ENCODE measurements at regions not wholly inside any gene's neighbourhood (a gene's known extent, or its start where the extent isn't known, plus 50 kb on each side); places are given as distances from the start of the nearest gene placed in this dataset.
A peak's percentile ranks its signal among the peaks of the same experiment; 100 is the strongest.

DNA sequence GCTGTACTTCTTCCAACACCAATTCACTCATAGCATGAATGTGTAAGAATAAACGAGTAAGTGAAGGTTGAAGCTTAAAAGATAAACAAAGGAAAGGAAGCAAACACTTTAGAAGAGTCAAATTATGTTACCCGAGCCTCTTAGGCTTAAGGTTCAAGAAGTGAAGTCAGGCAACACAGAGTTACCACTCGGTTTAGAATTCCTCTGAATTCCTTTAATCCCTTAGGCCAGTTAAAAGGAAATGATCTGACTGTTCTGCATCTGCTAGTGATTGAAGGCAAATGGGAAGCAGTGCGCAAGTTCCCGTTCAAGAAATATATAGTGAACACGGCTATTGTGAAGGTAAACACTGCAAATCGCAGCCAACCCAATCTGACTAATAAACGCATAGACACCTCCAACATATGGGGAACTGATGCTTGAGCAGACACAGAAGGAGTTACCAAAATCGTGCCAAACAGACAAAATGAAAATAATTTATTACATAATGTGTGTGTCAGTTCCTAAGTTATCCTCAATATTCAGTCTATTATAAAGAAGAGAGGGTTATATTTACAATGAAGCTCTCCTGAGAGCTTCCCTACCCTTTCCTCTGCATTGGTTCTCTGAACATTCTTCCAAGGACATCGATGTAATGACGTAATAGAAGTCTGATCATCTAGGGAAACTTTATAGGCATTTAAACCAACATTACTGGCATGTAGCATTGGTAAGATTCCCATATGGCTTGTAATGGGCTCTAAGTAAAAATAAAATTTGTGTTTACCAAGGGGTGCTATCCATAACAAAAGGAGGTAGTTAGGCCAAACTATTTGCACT, 837.1 kb upstream of the ZNF608 start:
- DNase-seq, result peak; percentile 51

DNA sequence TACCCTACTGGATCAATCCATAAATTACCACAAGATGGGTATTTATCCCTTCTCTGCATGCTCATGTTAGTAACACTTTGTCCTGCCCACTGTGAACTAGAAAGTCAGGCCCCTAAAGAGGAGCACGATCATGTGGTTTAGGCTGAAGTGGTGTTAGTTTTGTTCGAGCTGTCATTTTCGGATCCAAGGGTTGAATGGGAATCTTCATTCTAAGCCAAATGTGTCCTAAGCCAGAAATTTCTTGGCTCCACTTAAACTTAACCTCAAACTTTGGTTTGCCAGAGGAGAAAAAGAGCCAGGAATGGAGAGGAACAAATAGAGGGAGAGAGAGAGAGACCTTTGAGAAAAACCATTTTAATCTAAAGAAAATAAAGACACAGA, 837.7 kb upstream of the ZNF608 start:
- DNase-seq, result peak; percentile 56

DNA sequence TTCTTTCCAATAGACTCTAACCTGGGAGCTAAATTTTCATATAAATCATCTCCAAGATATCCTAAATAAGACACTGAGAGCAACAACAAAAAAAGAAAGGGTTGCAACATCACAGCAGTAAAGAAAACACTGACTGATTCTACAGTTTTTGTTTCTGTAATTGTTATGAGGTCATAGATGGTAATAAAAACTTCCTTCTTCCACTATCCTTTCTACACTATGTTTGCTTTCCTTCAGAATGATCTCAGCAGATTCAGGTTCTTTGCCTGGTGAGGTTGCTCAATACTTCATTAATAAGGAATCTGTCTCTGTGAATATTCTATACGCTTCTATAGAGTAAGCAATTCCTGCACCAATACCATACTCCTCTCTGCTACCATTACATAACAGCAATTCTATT, 835.6 kb upstream of the GRAMD2B start:
- no peak for DNase-seq

DNA sequence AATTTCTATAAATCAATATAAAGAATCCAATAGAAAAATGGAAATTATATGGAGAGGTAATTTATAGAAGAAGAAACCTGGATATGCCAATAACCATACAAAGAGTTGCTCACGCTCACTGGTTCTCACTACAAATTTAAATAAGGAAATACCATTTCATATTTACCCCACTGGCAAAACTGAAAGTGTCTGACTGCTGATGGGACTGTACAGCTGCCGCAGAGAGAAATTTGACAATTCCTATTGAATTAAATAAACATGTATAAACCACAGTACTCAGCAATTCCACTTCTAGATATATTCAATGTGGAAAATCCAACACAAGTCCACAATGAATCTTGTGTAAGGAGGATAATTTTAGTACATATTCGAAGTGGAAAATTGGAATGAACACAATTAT, 830.4 kb upstream of the GRAMD2B start:
- DNase-seq, result no peak

DNA sequence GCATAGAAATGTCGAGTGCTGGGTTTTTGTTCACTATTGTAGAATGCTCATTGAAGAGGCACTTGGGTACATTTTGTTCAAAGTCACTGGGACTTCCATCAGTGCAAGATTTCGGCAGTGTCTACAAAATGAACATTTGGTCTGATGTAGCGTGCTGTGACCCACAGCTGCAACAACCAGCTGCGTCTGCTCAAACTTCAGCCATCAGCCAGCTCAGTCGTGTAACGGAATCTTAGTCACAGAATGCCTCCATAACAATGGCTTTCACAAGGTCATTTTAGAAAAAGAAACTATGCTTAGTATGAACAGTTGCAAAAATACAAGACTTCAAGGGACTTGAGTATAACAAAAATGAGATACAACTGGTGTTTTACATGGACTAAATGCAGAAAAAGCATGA, 828.1 kb upstream of the GRAMD2B start:
- peak; percentile 85 for DNase-seq

DNA sequence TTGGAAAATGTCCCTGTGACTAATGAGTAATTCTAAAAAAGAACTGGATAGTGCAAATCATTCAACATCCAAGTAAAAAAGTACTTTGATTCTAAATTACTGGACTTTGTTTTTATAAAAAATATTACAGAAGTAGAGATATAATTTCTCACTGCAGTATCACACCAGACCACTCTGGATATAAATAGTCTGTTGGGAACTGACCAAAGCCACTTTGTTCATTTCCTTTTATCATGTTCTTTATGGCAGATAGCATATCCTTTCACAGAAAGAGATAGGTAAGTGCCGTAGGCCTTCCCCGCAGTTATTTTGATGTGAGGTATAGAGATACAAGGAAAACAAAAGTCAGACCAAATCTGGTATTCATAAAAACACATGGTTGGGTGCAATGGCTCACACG, 827.4 kb upstream of the GRAMD2B start:
- no peak for DNase-seq

DNA sequence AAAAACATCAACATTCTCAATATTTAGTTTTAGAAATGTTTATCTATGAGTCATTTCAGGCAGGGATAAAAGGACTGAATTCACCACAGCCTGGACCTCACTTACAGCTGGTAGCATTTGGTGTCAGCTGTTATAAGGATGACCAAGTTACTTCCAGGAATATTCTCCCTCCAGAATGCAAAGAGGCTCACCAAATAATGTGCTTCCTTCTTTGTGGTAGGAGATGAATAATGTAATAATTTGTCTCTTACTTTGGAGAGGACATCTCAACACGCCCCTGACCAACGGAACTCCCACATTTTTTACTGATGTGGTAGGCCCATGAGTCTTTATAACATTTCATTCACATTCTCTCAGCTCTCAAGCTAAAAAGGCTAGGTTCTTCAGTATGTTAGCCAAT, 825.9 kb upstream of the GRAMD2B start:
- peak; percentile 35 for DNase-seq

GRCh38 chr5:125600559-125600958, 822.6 kb upstream of the GRAMD2B start:
- no peak for DNase-seq

DNA sequence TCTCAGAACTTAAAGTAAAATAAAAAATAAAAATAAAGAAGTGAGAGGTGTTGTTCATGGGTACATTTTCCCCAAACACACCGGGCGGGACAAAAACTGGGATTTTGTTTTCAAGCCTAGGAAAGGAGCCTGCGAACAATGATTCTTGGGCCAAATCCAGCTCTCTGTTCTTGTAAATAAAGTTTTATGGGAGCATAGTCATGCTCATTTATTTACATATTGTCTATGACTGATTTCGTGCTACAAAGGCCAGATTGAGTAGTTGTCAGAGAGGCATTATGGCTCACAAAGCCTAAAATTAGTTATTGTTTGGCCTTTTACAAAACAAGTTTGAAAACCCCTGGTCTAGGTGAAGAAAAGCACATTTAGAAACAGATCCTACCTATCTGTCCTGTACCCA, 821.0 kb upstream of the GRAMD2B start:
- no peak for DNase-seq

DNA sequence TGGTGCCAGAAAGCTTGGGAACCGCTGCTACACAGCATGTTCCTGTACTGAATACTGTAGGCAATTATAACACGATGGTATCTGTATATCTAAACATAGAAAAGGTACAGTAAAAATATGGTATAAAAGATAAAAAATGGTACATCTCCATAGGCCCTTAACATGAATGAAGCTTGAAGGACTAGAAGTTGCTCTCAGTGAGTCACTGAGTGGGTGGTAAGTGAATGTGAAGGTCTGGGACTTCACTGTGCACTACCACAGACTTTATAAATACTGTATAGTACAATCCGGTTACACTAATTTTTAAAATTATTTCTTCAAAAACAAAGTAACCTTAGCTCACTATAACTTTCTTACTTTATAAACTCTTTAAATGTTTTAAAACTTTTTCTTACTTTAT, 819.9 kb upstream of the GRAMD2B start:
- no peak for DNase-seq

GRCh38 chr5:125604104-125604503, 819.1 kb upstream of the GRAMD2B start:
- DNase-seq, result no peak

- no peak for DNase-seq
Measured at GRCh38 chr5:125607018-125607417, 816.2 kb upstream of the GRAMD2B start.

GRCh38 chr5:125609011-125609410, 814.2 kb upstream of the GRAMD2B start:
- DNase-seq, result no peak

DNA sequence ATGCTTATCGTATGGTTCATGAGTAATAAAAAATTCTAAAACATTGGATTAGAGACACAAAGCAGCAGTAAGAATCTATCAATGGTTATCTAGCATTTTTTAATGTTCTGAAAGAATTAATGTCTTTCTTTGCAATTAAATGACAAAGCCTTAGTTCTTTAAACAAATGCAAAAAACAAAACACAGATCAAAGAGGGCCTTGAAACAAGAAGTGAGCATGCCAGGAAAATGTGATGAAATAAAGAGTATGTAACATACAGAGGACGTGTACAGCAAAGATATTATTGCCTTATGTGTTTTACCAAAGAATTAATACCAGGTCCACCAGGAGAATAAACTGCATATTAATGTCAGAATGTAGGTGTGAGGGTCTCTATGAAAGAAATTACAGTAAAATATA, 812.3 kb upstream of the GRAMD2B start:
- DNase-seq, result no peak

GRCh38 chr5:125611541-125611940, 811.7 kb upstream of the GRAMD2B start:
- DNase-seq, result no peak

GRCh38 chr5:125612181-125612721, 811.0 kb upstream of the GRAMD2B start:
- DNase-seq, result peak; percentile 59

- DNase-seq, result no peak
Measured at GRCh38 chr5:125612776-125613175, 810.4 kb upstream of the GRAMD2B start.

DNA sequence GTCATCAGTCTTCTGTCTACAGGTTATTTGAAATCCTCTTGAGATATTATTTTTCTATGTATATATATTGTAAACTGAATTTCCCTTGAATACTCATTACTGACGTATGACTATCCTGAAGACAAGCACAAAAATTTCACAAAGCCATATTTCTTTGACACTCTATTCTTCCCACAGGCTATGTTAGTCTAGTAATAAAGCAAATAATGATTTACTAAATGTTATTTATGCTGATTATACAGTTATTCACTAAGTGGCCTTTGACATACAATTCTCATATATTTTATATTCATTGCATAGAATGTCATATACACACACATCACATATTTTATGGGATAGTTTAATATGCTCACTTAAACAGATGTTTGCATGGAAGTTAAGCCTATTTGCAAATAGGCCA, 793.0 kb upstream of the GRAMD2B start:
- no peak for DNase-seq

DNA sequence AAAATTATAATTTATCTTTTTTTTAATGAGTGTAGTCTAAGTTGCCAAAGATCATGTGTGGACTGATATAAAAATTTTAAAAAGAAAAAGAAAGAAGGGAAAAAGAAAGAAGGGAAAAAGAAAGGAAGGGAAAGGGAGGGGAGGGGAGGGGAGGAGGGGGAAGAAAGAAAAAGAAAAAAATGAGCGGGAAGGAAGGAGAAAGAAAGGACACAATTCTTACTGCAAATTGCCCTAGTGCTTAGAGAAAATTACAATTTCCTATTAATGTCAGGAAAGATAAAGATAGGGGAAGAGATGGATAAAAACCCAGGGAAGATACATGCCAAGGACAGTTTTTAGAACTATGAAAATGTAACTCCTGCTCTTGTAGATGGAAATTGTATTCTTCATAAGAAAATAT, 789.7 kb upstream of the GRAMD2B start:
- no peak for DNase-seq

DNA sequence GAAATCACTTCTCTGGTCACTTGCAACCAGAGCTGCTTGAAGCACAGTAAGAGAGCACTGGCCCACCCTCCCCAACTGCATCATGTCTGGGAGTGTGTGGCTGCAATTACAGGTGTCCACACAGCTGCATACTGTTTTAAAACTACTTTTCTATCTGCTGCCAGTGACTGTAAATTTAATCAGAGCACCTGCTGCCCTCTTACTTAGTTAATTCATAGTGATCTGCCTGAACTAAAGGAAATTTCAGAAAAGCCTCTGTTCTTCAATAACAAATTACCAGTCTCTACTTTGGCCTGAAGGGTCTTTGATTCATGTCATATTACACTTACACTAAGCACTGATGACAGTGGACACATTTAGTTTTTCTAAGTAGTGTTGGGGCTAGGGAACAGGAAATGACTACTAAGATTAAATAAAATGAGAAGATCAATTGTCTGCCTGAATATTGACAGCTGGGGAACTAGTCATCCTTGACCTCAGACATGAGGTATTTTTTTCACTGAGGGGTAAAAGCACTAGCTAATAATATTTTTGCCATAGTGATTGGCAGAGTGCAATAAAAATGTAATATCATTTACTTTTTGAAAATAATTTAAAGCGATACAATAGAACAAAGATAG, 788.9 kb upstream of the GRAMD2B start:
- no peak for DNase-seq

DNA sequence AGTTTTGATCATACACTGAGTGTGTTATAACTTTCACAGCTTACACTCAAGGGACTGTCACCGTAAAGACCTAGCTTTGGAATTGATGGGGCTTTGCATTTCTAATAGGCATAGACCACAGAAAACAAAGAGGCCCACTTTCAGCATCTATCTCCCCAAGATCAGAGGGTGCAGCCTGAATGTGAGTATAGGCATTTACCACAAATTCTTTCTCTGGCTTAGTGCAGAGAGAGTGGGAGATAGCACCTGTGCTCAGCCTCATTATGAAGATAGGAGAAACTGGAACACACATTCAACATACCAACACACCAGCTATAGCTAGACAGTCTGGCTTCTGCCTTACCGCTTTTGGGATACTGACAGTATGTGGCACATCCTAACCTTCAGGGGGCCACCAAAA, 783.4 kb upstream of the GRAMD2B start:
- no peak for DNase-seq

DNA sequence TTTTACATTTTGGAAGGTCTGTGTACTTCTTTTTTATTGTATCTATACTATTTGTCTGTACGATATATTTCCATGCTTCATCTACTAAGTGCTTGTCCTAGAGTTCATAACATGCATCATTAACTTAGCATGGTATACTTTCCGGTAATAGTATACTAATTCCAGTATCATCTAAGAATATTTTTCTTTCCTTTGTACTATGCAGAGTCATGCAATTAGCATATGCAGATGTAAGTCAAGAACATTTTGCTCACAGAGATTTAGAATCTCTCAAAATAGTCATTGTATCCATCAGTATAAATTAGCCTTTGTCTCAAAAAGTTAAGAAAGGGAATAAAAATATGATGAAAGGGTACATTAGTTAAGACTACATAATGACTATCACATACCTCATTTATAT, 770.4 kb upstream of the GRAMD2B start:
- DNase-seq, result no peak

DNA sequence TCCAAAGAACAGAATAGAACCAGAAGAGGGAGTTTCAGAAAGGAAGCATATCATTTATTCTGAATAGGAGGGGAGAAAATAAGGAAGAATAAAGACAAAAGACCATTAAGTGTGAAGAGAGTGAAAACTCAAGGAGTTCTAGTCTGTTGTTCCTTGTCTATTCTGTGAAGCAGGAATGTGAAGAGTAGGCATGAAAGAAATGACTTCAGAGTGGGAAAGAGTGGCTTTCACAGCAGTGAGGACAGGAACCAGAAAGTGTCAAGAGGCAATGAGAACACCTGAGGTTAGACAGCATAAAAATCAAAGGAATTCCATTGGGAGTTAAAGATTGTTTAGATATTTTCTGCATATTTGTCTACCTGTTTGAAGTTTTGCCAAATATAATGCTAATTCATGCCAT, 768.8 kb upstream of the GRAMD2B start:
- no peak for DNase-seq

- no peak for DNase-seq
Measured at GRCh38 chr5:125655156-125655555, 768.1 kb upstream of the GRAMD2B start.

DNA sequence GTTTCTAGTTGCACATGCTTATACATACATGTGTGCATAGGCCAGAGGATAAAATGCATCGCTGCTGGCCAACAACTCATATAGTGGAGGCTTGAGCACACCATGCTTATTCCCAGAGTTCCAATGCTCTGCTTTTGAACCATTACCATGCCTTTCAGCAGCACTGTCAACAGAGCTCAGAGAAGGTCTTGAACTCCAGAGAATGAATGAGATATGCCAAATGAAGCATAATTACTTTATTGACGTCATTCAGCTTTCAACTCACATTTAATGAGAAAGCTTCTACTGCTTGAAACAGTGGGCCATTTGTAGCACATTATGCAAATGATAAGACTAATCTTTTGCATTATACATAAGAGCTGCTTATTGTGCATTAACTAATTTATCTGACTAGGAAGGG, 765.3 kb upstream of the GRAMD2B start:
- no peak for DNase-seq
